HG02759 (cell line): ENCODE measurements at regions not wholly inside any gene's neighbourhood (a gene's known extent, or its start where the extent isn't known, plus 50 kb on each side); places are given as distances from the start of the nearest gene placed in this dataset.

Experiments
- ATAC-seq: cut with Tn5 transposase; IDR thresholded peaks from one replicate; pipeline ENCODE4 v1.9.1; 2021; ENCODE audit warnings: mild to moderate bottlenecking, moderate library complexity; ENCODE audit not compliant: unreplicated experiment

DNA sequence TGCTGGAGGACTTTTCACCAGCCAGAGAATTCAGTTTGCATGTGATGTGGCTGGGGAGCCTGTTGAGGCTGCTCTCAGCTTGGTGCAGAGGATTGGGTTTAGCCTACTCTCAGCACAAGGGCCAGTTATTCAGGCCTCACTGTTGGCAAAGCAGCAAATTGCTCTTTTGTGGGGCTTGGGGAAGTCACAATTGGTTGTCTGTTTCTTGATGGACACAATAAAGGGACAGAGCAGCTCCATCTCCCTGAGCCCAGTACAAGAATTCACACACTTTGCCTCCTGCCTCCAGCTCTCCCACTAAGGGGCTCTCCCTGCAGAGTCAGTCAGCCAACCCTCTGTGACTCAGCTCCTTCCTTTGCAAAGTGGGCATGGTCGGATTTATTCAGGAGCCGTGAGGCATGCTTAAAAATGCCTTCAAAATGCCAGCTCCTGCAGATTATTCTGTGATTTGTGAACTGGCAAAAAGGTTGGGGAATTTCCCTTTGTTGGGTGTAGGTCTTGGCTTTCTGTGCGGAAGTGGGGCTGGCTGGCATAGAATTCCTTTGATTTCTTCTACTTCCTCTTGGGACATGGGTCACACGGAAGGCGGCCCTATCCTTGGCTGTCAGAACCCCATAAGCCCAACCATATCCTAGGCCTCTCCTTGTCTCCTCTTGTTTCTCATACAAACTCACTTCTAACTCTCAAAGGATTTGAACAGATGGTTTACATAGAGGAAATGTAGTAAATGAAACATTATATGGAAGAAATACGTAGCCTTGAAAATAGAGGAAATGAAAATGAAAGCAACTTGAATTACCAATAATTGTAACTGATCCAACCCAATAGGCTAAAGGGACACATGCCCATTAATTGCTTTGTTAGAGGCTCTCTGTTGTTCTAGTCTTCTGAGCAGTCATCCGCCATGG is 118.7 kb upstream of the CD180 start:
- no peak for ATAC-seq

DNA sequence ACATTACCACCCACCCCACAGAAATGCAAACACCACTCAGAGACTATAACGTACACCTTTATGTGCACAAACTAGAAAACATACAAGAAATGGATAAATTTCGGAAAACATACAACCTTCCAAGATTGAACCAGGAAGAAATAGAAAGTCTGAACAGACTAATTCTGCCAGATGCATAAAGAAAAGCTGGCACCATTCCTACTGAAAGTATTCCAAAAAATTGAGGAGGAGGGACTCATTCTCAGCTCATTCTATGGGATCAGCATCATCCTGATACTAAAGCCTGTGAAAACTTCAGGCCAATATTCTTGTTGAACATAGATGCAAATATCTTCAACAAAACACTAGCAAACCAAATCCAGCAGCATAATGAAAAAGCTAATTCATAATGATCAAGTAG is 115.1 kb upstream of the CD180 start:
- ATAC-seq = no peak

DNA sequence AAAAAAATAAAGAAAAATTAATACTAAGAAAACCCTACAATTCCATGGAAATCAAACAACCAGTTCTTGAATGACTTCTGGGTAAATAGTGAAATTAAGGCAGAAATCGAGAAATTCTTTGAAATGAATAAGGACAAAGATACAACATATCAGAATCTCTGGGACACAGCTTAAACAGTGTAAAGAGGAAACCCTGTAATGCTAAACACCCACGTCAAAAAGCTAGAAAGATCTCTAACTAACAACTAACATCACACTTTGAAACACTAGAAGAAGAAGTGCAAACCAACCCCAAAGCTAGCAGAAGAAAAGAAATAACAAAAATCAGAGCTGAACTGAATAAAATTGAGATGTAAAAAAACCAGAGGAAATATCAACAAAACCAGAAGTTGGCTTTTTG is 114.6 kb upstream of the CD180 start:
- ATAC-seq = no peak

DNA sequence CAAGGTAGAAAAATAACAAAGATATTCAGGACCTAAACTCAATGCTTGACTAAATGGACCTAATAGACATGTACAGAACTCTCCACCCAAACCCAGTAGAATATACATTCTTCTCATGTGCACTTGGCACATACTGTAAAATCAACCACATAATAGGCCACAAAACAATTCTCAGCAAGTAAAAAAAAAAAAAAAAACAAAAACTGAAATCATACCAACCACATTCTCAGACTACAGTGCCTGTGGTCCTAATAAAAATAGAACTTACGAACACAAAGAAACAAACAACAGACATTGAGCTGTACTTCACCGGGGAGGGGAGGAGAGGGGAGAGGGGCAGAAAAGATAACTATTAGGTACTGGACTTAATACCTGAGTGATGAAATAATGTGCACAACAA is 114.1 kb upstream of the CD180 start:
- ATAC-seq = no peak

DNA sequence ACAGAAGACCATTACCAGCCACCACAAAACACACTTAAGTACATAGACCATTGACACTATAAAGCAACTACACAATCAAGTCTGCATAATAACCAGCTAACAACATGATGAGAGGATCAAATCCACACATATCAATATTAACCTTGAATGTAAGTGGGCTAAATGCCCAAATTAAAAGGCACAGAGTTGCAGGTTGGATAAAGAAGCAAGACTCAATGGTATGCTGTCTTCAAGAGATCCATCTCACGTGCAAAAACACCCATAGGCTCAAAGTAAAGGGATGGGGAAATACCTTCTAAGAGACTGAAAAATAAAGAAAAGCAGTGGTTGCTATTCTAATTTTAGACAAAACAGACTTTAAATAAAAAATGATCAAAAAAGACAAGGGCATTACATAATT is 113.6 kb upstream of the CD180 start:
- no peak for ATAC-seq

DNA sequence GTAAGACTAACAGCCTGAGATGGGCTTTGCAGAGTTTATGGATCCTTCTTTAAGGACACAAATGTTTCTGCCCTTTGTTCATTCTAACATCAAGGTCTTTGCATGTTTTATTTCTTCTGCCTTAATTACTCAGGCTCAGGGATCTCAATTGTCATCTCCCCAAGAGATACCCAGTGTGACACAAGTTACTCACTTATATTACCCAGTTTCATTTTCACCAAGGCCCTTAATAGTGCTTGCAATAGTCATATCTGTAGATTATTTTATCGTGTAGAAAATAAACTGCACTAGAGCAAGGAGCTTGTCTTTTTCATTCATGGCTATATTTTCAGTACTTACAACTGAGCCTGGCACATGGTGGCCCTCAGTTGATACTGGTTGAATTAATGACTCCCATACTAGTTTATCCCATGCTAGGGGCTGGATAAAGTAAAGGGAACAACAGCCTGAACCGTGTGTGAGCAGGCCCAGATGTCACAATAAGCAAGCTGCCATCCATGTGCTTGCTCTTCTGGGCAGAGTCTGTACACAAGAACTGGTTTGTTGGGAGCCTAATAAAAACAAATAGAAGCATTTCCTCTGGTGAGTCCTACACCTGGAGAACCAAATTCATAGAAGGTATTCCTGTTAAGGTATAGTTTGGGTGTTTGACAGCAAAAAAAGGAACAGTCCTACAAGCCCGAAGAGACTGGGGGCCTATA is 112.5 kb upstream of the CD180 start:
- no peak for ATAC-seq

DNA sequence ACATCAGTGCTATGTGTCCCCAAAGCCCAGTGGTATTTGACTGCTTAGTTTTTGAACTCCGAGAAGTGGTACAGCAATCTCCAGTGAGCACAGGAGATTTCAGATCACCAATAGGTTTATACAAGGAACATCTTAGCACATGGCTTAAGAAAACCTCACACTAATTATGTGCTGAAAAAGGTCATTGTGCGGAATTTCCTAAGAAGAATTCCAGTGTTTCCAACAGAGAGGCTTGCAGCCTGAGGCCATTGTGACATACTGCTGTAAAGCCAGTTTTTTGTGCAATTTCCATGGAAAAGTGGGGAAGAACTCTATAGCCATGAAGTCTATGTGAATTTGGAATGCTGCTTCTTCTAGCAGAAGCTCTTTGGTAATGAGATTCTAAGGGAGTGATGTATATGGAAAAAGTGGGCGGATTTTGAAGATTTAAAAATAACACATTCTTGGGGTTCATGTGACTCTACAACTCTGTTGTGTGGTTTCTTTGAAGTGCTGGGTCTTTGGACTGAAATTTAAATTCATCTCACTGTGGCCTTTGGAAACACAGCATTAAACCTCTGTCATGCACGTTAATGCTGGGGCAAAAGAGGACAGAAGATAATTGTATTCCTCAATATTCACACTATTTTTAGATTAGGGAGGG is 110.5 kb upstream of the CD180 start:
- no peak for ATAC-seq

DNA sequence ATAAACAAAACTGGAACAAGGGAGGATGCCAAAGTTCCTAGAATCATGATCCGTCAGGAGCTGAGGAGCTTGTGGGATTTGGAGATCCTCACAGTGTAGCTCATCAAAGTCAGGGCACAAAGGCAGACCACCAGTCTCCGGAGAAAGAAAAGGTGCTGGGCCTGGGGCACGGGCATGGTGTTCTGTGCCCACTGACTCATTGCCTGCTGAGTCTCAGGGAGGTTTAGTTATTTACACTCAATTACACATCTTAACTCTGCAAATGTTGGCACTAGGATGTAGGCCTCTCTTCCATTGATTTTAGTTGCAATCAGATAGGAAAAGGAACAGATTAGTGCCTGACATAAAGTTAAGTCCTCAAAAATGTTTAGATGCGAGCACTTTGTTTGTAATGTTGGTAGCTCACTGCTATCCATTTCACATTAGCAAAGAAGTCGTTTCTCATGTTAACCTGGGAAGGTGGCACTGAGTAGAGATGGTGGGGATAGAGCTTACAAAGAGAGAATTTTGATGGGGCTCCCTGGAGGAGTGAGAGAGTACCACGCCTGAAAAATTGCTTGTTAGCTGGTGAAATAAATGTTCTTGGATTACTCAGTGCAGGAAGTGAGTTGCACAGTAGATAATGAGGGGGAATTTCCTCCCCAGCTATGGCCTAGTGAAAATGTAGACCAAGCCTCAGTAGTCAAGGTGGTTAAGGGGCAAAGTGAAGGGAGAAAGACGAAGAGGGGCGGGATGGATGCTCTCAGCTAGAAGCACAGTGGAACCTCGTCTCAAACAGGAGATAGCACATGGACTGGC is 109.5 kb upstream of the CD180 start:
- ATAC-seq = no peak

DNA sequence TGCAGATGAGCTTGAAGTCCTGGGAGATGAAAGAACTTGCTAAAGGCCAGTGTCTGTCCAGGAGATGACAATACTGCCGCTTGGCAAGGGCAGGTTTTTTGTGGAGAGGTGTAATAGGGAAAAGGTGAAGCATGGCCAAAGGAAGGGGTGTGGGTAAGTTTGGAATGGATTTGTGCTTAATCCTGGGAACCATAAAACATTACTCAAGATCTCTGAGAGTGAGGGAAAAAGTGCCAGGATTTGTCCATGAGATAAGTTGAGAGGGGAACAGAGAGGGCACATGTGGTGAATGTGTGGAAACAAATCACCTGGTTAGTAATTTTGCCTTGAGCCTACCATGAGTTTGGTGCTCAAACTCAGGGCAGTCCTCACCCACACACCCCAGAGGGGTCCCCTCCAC is 108.8 kb upstream of the CD180 start:
- ATAC-seq = no peak

DNA sequence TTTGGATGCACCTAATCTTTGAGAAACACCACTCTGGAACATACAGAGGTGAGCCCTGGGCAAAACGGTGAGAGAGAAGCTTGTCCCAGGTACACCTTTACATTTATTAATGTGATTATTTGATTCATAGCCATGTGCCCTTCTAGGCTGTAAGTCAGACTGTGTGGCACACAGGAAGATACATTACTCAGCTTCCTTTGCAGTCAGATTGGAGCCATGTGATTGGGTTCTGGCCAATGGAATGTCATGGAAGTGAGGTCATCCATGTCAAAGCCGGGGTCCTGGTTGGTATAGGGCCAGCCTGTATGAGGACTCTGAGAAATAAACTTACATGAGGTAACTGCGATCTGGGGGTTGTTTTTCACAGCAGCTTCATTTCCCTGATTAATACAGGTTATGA is 106.8 kb upstream of the CD180 start:
- no peak for ATAC-seq

DNA sequence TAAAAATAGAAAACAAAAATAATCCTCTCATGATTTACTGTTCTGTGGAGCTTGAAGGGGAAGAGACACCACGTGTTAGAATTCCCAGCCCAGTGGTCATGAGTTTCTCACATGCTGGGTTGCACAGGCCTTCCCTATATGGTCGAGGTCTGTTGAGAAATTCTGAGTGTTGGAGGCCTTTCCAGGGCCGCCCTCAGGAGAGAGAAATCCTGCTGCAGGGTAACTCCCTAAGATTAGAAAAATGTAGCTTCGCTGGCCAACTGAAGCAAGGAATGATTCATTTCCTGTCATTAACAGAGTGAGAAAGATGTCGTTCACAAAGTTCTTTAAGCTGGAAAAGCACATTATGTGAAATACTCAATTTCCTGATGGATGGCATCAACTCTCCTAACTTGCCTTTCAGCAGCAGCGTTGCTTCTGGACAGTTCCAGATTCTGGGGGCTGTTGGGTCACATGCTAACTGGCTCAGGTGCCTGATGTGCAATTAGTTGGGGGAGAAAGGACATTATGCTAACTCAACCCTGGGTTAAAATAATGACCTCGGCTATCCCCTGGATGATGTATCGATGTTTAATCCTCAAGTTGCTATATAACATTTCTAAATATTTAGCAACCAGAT is 104.8 kb upstream of the CD180 start:
- ATAC-seq = no peak

DNA sequence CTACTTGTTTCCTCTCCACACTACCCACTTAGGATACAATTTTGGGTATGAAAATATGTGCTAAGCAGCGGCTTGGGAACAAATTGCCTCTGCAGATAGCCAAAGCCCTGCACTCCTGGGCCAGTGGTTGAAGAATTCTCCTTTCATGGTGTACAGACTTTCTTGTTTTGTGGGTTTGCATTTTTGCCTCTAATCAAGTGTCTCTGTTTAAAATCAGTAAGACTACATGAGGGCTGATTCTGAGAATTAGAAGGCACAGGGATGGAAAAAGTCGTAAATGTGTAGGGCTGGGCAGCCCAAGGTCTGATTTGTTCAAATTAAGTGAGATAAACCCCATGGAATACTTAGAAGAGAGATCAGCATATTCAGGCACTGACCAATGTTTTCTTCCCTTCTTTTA is 103.7 kb upstream of the CD180 start:
- ATAC-seq = no peak

DNA sequence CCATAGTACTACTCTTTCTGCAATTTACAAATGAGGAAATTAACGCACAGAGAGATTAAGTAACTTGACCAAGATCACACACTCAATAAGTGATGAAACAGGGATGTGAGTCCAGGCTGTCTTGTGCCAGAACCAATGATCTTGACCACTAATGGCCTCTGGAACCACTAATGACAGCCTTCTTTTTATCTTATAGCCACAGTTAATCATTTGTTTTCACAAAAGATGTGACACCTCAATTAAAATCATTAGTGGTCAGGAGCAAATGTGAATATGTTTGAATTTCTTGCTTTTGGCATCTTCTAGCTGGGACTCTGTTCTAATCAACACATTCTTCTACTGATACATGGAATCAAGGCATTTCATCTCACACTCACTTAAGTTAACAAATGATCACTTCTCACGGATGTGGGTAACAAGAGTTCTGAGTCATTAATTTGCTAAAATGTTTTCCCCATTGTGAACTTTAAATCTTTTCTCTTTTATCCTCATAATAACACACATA is 102.7 kb upstream of the CD180 start:
- no peak for ATAC-seq

DNA sequence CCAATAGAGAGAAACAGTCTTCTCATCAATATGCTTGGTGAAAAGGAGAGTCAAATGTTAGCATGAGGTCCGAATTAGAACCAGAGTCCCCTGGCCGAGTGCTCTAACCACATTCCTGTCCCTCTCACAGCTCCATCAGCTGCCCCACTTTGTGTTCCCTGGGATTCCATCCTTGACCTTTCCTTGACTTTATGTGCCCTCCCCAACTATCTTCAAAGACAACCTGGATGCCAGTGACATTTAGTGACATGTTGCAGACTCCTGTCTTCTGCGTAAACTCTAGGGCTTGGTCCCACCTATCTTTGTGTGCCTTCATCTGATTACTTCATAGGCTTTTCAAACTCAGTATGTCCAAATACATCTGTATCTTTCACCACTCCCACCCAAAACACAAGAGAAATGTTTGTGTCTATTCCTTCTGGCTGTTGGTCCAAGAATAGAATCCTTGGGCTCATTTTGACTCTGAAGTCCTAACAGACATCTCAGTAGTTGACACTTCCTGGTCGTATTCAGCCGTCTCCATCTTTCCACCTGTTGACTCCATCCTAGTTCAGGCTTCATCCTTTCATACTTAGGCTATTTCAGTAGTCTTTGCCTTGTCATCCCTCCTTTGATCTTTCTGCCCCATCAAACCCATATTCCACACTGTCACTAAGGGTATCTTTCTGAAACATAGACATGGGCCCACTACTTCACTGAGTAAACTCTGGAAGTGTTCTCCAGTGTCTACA is 101.4 kb upstream of the CD180 start:
- ATAC-seq = no peak

DNA sequence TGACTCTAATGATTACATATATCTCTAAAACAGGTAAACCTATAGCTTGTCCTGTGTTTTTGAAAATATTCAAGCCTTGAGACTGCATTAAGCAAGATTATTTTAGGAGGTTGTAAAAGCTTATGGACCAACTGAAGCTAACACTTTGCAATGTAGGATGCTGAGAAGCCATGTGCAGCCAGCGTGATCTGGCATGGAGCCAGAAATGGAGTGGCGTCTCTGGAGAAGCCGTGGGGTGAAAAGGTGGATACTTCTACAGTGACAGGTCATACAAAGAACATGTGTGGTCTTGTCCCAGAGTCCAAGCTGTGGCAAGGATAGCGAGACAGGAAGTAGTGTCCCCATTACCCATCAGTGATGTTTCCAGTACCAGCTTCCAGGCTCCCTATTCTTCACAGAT is 100.8 kb upstream of the CD180 start:
- ATAC-seq = no peak

DNA sequence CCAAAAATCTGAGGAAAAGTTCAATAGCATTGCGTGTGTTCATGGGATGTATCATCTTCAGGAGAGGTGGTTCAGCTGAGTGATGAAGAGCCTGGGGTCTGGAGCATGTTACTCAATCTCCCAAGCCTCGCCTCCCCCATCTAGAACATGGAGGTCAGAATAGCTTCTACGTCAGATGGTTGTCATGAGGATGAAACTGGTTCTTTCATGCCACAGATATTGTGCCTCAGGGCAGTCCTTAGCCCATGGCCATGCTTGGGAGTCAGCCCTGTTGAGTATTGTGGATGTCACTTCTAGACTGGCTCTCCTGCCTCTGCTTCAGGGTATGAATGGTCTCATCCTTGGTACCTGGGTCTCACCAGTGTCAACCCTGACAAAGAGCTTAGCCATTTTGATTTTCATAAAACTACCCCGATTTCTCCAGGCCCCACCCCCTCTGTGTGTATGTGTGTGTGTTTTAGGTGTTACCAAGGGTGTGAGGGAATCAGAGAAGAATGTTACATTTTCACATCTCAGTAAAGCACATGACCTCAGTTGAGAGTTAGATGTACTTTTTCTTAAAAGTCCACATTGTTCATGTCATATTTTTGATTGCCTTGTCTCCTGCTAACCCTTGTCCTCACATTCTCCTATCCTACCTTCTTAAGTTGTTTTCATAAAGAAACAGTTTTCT is 97.8 kb upstream of the CD180 start:
- ATAC-seq = no peak

DNA sequence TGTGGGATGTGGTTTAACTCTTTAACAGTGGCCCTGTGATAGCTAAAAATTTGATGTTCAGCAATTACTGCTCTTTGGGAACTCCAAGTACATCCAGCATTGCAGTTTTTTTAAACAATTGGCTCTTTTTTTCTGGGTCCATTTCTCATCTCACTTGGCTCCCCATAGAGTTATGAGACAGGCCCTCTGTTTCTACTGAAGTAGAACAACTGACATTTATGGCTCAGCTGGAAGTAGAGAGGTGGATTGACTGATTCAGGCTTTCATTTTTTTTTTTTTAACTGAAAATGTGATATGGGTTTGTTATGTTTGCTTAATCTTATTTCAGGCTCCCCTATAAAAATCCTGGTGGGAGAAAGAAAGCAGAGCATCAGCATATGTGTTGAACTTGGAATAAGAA is 96.6 kb upstream of the CD180 start:
- ATAC-seq = no peak

DNA sequence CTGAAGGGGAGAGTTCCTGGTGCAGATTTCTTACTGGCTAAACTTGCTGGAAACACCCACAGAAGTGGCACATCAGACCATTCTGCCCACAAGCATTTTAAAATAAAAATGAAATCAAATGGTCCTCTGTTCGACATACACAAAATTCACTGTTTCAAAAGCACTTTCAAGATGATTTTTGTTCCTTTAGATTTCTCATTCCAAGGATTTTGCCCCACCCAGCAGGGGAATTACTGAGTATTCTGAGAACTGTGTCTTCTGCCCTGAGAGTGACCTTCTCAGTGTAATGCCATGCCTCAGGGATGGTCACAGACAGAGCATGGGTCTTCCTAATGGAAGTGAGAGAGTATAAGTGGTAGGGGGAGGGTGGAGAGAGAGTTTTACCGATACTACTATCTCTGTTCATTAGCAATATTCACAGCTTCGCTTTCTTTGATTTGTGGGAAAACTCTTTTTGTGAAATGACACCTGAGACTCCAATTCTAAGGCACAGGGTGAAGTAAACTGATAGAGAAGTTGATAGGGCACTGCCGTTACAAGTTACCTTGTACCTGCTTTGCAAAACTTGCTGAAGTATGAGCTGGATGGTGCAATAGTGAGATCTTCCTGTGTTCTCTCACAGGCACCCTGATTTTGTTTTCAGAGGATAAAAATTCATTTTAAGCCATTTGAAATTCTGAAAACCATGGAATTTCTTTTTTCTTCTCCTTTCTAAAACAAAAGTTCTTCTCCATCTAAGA is 95.8 kb upstream of the CD180 start:
- ATAC-seq = no peak

DNA sequence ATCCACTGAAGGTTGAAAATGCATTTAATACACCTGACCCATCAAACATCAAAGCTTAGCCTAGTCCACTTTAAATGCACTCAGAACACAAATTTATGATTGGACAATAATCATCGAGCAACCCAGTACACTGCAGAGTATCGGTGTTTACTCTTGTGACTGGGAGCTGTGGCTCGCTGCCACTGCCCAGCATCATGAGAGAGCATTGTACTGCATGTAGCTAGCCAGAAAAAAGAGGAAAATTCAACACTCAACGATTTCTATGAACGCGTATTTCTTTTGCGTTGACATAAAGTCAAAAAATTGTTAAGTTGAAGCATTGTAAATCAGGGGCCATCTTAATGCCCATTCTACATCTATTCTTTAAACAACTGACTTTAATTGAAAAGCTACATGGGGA is 95.1 kb upstream of the CD180 start:
- no peak for ATAC-seq
